Astrocyte (in vitro differentiated cells and primary cell): ENCODE measurements at regions not wholly inside any gene's neighbourhood (a gene's known extent, or its start where the extent isn't known, plus 50 kb on each side); places are given as distances from the start of the nearest gene placed in this dataset.

Experiments used
- DNase-seq: peaks from one replicate; pipeline ENCODE4 v3.0.0-alpha.2; 2010; ENCODE audit warnings: low read depth
- FAIRE-seq: peaks from 2 replicates; lab custom pipeline; 2011; peaks lifted over from hg19 to GRCh38; lab: Jason Lieb, UNC
- H2AFZ ChIP-seq: 2 replicates; pipeline ENCODE4 v1.6.0; 2012; ENCODE audit warnings: low read depth, low read length, inconsistent platforms
- H3K27ac ChIP-seq: 2 replicates; pipeline ENCODE4 v1.5.1; 2011; ENCODE audit warnings: low read depth, low read length, inconsistent platforms
- H3K27me3 ChIP-seq: 2 replicates; pipeline ENCODE4 v1.6.0; 2011; ENCODE audit warnings: low read length, inconsistent platforms; ENCODE audit not compliant: insufficient read depth
- H3K36me3 ChIP-seq: 2 replicates; pipeline ENCODE4 v1.5.1; 2011; ENCODE audit warnings: low read length, inconsistent platforms; ENCODE audit not compliant: insufficient read depth
- H3K4me1 ChIP-seq: 2 replicates; pipeline ENCODE4 v1.5.1; 2011; ENCODE audit warnings: low read length, inconsistent platforms; ENCODE audit not compliant: insufficient read depth
- H3K4me2 ChIP-seq: 2 replicates; pipeline ENCODE4 v1.6.0; 2012; ENCODE audit warnings: low read length, inconsistent platforms
- H3K4me3 ChIP-seq: 2 replicates; pipeline ENCODE4 v1.5.1; 2011; ENCODE audit warnings: low read depth, mild to moderate bottlenecking, low read length, inconsistent platforms; ENCODE audit not compliant: insufficient read depth
- H3K79me2 ChIP-seq: 2 replicates; pipeline ENCODE4 v1.6.0; 2012; ENCODE audit warnings: mild to moderate bottlenecking, low read length, inconsistent platforms; ENCODE audit not compliant: insufficient read depth
- H3K9ac ChIP-seq: 2 replicates; pipeline ENCODE4 v1.6.0; 2012; ENCODE audit warnings: mild to moderate bottlenecking, low read length, inconsistent platforms
- H3K9me3 ChIP-seq: 2 replicates; pipeline ENCODE4 v1.5.1; 2012; ENCODE audit warnings: low read depth, mild to moderate bottlenecking, low read length, inconsistent platforms; ENCODE audit not compliant: insufficient read depth
- H4K20me1 ChIP-seq: 2 replicates; pipeline ENCODE4 v1.6.0; 2012; ENCODE audit warnings: low read length, inconsistent platforms; ENCODE audit not compliant: insufficient read depth
- H3K27ac Mint-ChIP-seq: one replicate; pipeline ENCODE4 v1.8.0; 2021; ENCODE audit warnings: mild to moderate bottlenecking, mixed read lengths; ENCODE audit not compliant: unreplicated experiment
- H3K27me3 Mint-ChIP-seq: one replicate; pipeline ENCODE4 v1.8.0; 2021; ENCODE audit warnings: low read depth, mixed read lengths; ENCODE audit not compliant: unreplicated experiment
- H3K36me3 Mint-ChIP-seq: one replicate; pipeline ENCODE4 v1.8.0; 2021; ENCODE audit warnings: low read depth, mixed read lengths; ENCODE audit not compliant: unreplicated experiment
- H3K4me1 Mint-ChIP-seq: one replicate; pipeline ENCODE4 v1.8.0; 2021; ENCODE audit warnings: low read depth, mixed read lengths; ENCODE audit not compliant: unreplicated experiment
- H3K4me3 Mint-ChIP-seq: one replicate; pipeline ENCODE4 v1.8.0; 2021; ENCODE audit warnings: mild to moderate bottlenecking, moderate library complexity, mixed read lengths; ENCODE audit not compliant: unreplicated experiment
- H3K9me3 Mint-ChIP-seq: one replicate; pipeline ENCODE4 v1.8.0; 2021; ENCODE audit warnings: mild to moderate bottlenecking, mixed read lengths; ENCODE audit not compliant: unreplicated experiment
- CTCF ChIP-seq: IDR thresholded peaks from 2 replicates; pipeline ENCODE4 v1.5.1; 2011; ENCODE audit warnings: low read depth, mild to moderate bottlenecking, inconsistent platforms, low read length, moderate library complexity; ENCODE audit not compliant: insufficient read depth
- EZH2 ChIP-seq: IDR thresholded peaks from 2 replicates; pipeline ENCODE4 v1.6.1; 2012; ENCODE audit warnings: mild to moderate bottlenecking, low read length, inconsistent platforms; ENCODE audit not compliant: insufficient read depth

- TF ChIP-seq EZH2 (no peak), CTCF (no peak)
- Histone ChIP-seq H3K4me3 (no peak overlapping the region), H3K4me2 (no peak overlapping the region), H3K9ac (no peak overlapping the region), H2AFZ (no peak overlapping the region), H3K36me3 (no peaks in the 10 kb centered on the region), H3K4me1 (no peaks in the 10 kb centered on the region), H3K27ac (no peak overlapping the region), H3K27me3 (peaks cover 23% of the 10 kb centered on the region), H4K20me1 (no peaks in the 10 kb centered on the region), H3K9me3 (no peaks in the 10 kb centered on the region), H3K79me2 (no peaks in the 10 kb centered on the region)
- Mint-ChIP-seq H3K27me3 (peaks cover 92% of the 10 kb centered on the region), H3K4me1 (peaks cover 5% of the 10 kb centered on the region), H3K9me3 (no peaks in the 10 kb centered on the region), H3K4me3 (no peak overlapping the region), H3K36me3 (peaks cover 5% of the 10 kb centered on the region), H3K27ac (no peak overlapping the region)
- DNase-seq (no peak), FAIRE-seq (no peak)
Observed at GRCh38 chr20:57908704-57909630, 199.2 kb upstream of the PMEPA1 start.

DNA sequence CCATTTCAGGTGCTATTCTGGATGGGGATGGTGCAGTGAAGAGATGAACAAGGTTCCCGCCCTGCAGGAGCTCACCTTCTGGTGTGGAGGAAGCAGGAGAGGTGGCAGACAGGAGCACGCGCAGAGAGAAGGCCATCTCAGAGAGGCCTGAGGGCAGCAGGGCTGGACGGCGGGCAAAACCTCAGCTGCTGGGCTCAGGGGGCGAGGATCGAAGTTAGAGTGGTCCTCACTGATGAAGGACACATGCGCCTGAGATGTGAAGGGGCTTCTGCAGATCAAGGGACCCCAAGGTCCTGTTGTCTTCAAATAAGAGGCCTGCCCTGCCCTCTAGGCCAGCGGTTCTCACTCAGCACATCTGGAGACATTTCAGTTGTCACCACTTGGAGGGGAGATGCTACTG lies 198.4 kb upstream of the PMEPA1 start:
- H3K36me3 Mint-ChIP-seq, result peaks cover 3% of the 10 kb centered on the region
- no peaks in the 10 kb centered on the region for H3K9me3 Mint-ChIP-seq
- H3K27ac ChIP-seq, result no peak overlapping the region
- H4K20me1 ChIP-seq, result no peaks in the 10 kb centered on the region
- no peaks in the 10 kb centered on the region for H3K36me3 ChIP-seq
- no peaks in the 10 kb centered on the region for H3K79me2 ChIP-seq
- no peak overlapping the region for H3K4me2 ChIP-seq
- H3K27me3 ChIP-seq, result peaks cover 23% of the 10 kb centered on the region
- no peak overlapping the region for H3K4me3 ChIP-seq
- H3K9me3 ChIP-seq, result no peaks in the 10 kb centered on the region
- FAIRE-seq (no peak), DNase-seq (no peak)
- no peak overlapping the region for H3K27ac Mint-ChIP-seq
- peaks cover 5% of the 10 kb centered on the region for H3K4me1 Mint-ChIP-seq
- no peak overlapping the region for H3K4me3 Mint-ChIP-seq
- peaks cover under 1% of the 10 kb centered on the region for H3K4me1 ChIP-seq
- no peak for TF ChIP-seq CTCF
- no peak for TF ChIP-seq EZH2
- H3K27me3 Mint-ChIP-seq, result peaks cover 87% of the 10 kb centered on the region
- H3K9ac ChIP-seq, result no peak overlapping the region
- no peak overlapping the region for H2AFZ ChIP-seq
